Spleen (tissue), 11 donors: ENCODE measurements at regions not wholly inside any gene's neighbourhood (a gene's known extent, or its start where the extent isn't known, plus 50 kb on each side); places are given as distances from the start of the nearest gene placed in this dataset.
"Not testable (repeated sequence)": the region's sequence is repeated elsewhere in the genome, so short reads cannot be mapped to it uniquely, and the experiment has no call there.

Experiments
- DNase-seq: peaks from one replicate; pipeline ENCODE4 v3.0.0-alpha.2; 2020
- H3K27ac ChIP-seq, 8 donors: fragments of 200-600 bp; sonication (generic) in 7 of 8; 1 replicate in 4 of 8; 2 replicates in 4 of 8; pipeline versions ENCODE4 v1.5.0 to v1.8.0; 2016 to 2021; ENCODE audit warnings: inconsistent platforms in 4 of 8, mild to moderate bottlenecking in 4 of 8, moderate library complexity in 1 of 8
- H3K27me3 ChIP-seq, 7 donors: fragments of 200-600 bp; sonication (generic) in 6 of 7; replicated peaks in 1 of 7; 1 replicate in 4 of 7; 2 replicates in 3 of 7; pipeline versions ENCODE4 v1.5.0 to v1.8.0; 2016 to 2021; ENCODE audit warnings: inconsistent platforms in 3 of 7, mild to moderate bottlenecking in 1 of 7
- H3K36me3 ChIP-seq, 6 donors: fragments of 200-600 bp; sonication (generic) in 5 of 6; 1 replicate in 4 of 6; 2 replicates in 2 of 6; pipeline versions ENCODE4 v1.5.0 to v1.8.0; 2016 to 2021; ENCODE audit warnings: inconsistent platforms in 2 of 6
- H3K4me1 ChIP-seq, 6 donors: fragments of 200-600 bp; sonication (generic) in 5 of 6; 1 replicate in 3 of 6; 2 replicates in 3 of 6; pipeline versions ENCODE4 v1.5.0 to v1.8.0; 2016 to 2021; ENCODE audit warnings: inconsistent platforms in 3 of 6
- H3K4me3 ChIP-seq, 8 donors: fragments of 200-600 bp; sonication (generic) in 7 of 8; 1 replicate in 4 of 8; 2 replicates in 4 of 8; pipeline versions ENCODE4 v1.5.0 to v1.8.0; 2016 to 2021; ENCODE audit warnings: inconsistent platforms in 4 of 8, mild to moderate bottlenecking in 4 of 8, moderate library complexity in 2 of 8
- H3K9me3 ChIP-seq, 8 donors: fragments of 200-600 bp; sonication (generic) in 7 of 8; 1 replicate in 4 of 8; 2 replicates in 4 of 8; pipeline versions ENCODE4 v1.5.0 to v1.8.0; 2016 to 2021; ENCODE audit warnings: inconsistent platforms in 4 of 8
- CTCF ChIP-seq, 11 experiments: fragments of 200-600 bp in 7 of 11; fragments of 450-650 bp in 4 of 11; sonication (generic) in 4 of 11; IDR thresholded peaks in 8 of 11; conservative IDR thresholded peaks in 3 of 11; 1 replicate in 7 of 11; 2 replicates in 4 of 11; pipeline versions ENCODE4 v1.4.0 to v1.8.0; 2016 to 2021; ENCODE audit warnings: antibody characterized with exemption in 11 of 11, inconsistent platforms in 4 of 11, mild to moderate bottlenecking in 1 of 11
- POLR2A ChIP-seq, 3 donors: fragments of 450-650 bp; IDR thresholded peaks; one replicate each; pipeline ENCODE4 v1.5.1; 2017; ENCODE audit warnings: antibody characterized with exemption in 3 of 3, mild to moderate bottlenecking in 1 of 3
- POLR2AphosphoS5 ChIP-seq, 3 donors: sonication (generic); formaldehyde crosslinking; IDR thresholded peaks; one replicate each; pipeline ENCODE4 v1.5.1; 2017; ENCODE audit warnings: antibody characterized with exemption in 3 of 3
- WGBS, 5 donors: extraction: QIAGEN DNeasy Blood & Tissue Kit in 3 of 5; methylation state at CpG; one replicate each; pipeline versions ENCODE4 v1.1.5 to v1.1.7; 2013 to 2018; 5-methylcytosine and 5-hydroxymethylcytosine counted together
- intact Hi-C: fragments of 100-400 bp; cut with DNase I; formaldehyde crosslinking; loops from one replicate; pipeline ENCODE4 v1.15.0; 2023; ENCODE audit warnings: low total_unique reads
- donor health status: healthy with polysubstance abuse.
- donor health status: DM: no; HTN: no; CAD: no; lungs with moderate emphysema.
- donor health status: DM: no; HTN: no; CAD: no.
- donor health status: Bipolar disorder and iron deficiency.
- donor health status: healthy.
- donor health status: DM: no; HTN: no; CAD: no.
- donor health status: DM: yes; HTN: yes; CAD: no.

- H3K4me3 ChIP-seq, result no peak overlapping the region
- WGBS, 5 donors, result 65 to 86% (median 72%) methylated on average over 1 of the region's 1 CpG
- DNase-seq, result no peak
- intact Hi-C loops, result no loop called here
- TF ChIP-seq POLR2AphosphoS5 (IDR thresholded peaks at IDR 0.05) (no peak), POLR2A (IDR thresholded peaks at IDR 0.05) (no peak), CTCF (IDR thresholded peaks at IDR 0.05 in 8 of 11, conservative IDR thresholded peaks at IDR 0.05 in 3 of 11) (no peak)
- H3K36me3 ChIP-seq, result no peaks in the 10 kb centered on the region
- H3K27ac ChIP-seq, result no peak overlapping the region
- H3K27me3 ChIP-seq, result no peaks in the 10 kb centered on the region
- H3K4me1 ChIP-seq, result no peaks in the 10 kb centered on the region
- no peaks in the 10 kb centered on the region for H3K9me3 ChIP-seq
These were observed 335.0 kb upstream of the GALNTL6 start for GRCh38 chr4:171478181-171478580.

GRCh38 chr4:171475111-171475510 is 338.1 kb upstream of the GALNTL6 start:
- H3K4me3 ChIP-seq, H3K9me3 ChIP-seq, intact Hi-C loops, H3K4me1 ChIP-seq, H3K27me3 ChIP-seq, H3K36me3 ChIP-seq, DNase-seq, H3K27ac ChIP-seq: not testable (repeated sequence)
- 74 to 84% (median 81%) methylated on average over 3 of the region's 3 CpGs for WGBS, 5 donors

- no peaks in the 10 kb centered on the region for H3K27me3 ChIP-seq
- no peak overlapping the region for H3K4me3 ChIP-seq
- intact Hi-C loops, result no loop called here
- no peaks in the 10 kb centered on the region for H3K4me1 ChIP-seq
- H3K36me3 ChIP-seq, result no peaks in the 10 kb centered on the region
- no peak for DNase-seq
- TF ChIP-seq POLR2AphosphoS5 (IDR thresholded peaks at IDR 0.05) (no peak), CTCF (IDR thresholded peaks at IDR 0.05 in 8 of 11, conservative IDR thresholded peaks at IDR 0.05 in 3 of 11) (no peak), POLR2A (IDR thresholded peaks at IDR 0.05) (no peak)
- WGBS, 5 donors, result 49 to 85% (median 70%) methylated on average over 2 of the region's 2 CpGs
- H3K27ac ChIP-seq, result no peak overlapping the region
- H3K9me3 ChIP-seq, result no peaks in the 10 kb centered on the region
These were observed 340.0 kb upstream of the GALNTL6 start for GRCh38 chr4:171473155-171473554.

GRCh38 chr4:171472230-171472629 is 341.0 kb upstream of the GALNTL6 start:
- H3K36me3 ChIP-seq, result no peaks in the 10 kb centered on the region
- no peaks in the 10 kb centered on the region for H3K9me3 ChIP-seq
- H3K27me3 ChIP-seq, result no peaks in the 10 kb centered on the region
- DNase-seq, result no peak
- TF ChIP-seq POLR2A (IDR thresholded peaks at IDR 0.05), result no peak
- TF ChIP-seq POLR2AphosphoS5 (IDR thresholded peaks at IDR 0.05), result no peak
- TF ChIP-seq CTCF (IDR thresholded peaks at IDR 0.05 in 8 of 11, conservative IDR thresholded peaks at IDR 0.05 in 3 of 11), result no peak
- H3K4me3 ChIP-seq, result no peak overlapping the region
- intact Hi-C loops, result no loop called here
- no peaks in the 10 kb centered on the region for H3K4me1 ChIP-seq
- H3K27ac ChIP-seq, result no peak overlapping the region
- WGBS, 5 donors, result 83 to 92% (median 85%) methylated on average over 4 of the region's 4 CpGs

GRCh38 chr4:171464499-171464898 is 348.7 kb upstream of the GALNTL6 start:
- no peak overlapping the region for H3K27ac ChIP-seq
- 53 to 74% (median 67%) methylated on average over 3 of the region's 3 CpGs for WGBS, 5 donors
- no peak for TF ChIP-seq CTCF (IDR thresholded peaks at IDR 0.05 in 8 of 11, conservative IDR thresholded peaks at IDR 0.05 in 3 of 11)
- TF ChIP-seq POLR2A (IDR thresholded peaks at IDR 0.05), result no peak
- no peak for TF ChIP-seq POLR2AphosphoS5 (IDR thresholded peaks at IDR 0.05)

More at GRCh38 chr4:171464499-171464898, 348.7 kb upstream of the GALNTL6 start:
- no peaks in the 10 kb centered on the region for H3K27me3 ChIP-seq
- peaks cover 0 to 3% (median under 1%) of the 10 kb centered on the region in 8 donors for H3K9me3 ChIP-seq
- intact Hi-C loops, result no loop called here
- no peak overlapping the region for H3K4me3 ChIP-seq
- H3K36me3 ChIP-seq, result no peaks in the 10 kb centered on the region
- H3K4me1 ChIP-seq, result no peaks in the 10 kb centered on the region
- no peak for DNase-seq
